ENCODE measurements at regions not wholly inside any gene's neighbourhood (a gene's known extent, or its start where the extent isn't known, plus 50 kb on each side); places are given as distances from the start of the nearest gene placed in this dataset.

- TF ChIP-seq CTCF (IDR thresholded peaks at IDR 0.05; ENCODE audit: poor library complexity) (no peak), EZH2phosphoT487 (IDR thresholded peaks at IDR 0.05; ENCODE audit: low read depth, severe bottlenecking, unreplicated experiment) (no peak), EZH2 (IDR thresholded peaks at IDR 0.05; ENCODE audit: borderline replicate concordance) (no peak)
Observed at GRCh38 chr13:88118952-88119351, 447.8 kb downstream of the SLITRK5 start.
